ENCODE measurements at regions not wholly inside any gene's neighbourhood (a gene's known extent, or its start where the extent isn't known, plus 50 kb on each side); places are given as distances from the start of the nearest gene placed in this dataset.

DNA sequence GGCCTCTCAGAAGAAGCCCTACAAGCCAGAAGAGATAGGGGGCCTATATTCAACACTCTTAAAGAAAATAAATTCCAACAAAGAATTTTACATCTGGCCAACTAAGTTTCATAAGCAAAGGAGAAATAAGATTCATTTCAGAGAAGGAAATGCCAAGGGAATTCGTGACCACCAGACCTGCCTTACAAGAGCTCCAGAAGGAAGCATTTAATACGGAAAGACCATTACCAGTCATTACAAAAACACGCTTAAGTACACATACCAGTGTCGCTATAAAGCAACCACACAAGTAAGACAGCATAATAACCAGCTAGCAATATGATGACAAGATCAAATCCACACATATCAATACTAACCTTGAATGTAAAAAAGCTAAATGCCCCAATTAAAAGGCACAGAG, 704.9 kb upstream of the CHRM3 start:
- intact Hi-C loops (cut with DNase I): no loop called here
- no peak overlapping the region for H3K4me3 ChIP-seq
- no peak overlapping the region for H3K27ac ChIP-seq
- TF ChIP-seq, protein P1, sequence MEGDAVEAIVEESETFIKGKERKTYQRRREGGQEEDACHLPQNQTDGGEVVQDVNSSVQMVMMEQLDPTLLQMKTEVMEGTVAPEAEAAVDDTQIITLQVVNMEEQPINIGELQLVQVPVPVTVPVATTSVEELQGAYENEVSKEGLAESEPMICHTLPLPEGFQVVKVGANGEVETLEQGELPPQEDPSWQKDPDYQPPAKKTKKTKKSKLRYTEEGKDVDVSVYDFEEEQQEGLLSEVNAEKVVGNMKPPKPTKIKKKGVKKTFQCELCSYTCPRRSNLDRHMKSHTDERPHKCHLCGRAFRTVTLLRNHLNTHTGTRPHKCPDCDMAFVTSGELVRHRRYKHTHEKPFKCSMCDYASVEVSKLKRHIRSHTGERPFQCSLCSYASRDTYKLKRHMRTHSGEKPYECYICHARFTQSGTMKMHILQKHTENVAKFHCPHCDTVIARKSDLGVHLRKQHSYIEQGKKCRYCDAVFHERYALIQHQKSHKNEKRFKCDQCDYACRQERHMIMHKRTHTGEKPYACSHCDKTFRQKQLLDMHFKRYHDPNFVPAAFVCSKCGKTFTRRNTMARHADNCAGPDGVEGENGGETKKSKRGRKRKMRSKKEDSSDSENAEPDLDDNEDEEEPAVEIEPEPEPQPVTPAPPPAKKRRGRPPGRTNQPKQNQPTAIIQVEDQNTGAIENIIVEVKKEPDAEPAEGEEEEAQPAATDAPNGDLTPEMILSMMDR (IDR thresholded peaks at IDR 0.05): no peak
- H3K4me1 ChIP-seq: no peaks in the 10 kb centered on the region
- no peaks in the 10 kb centered on the region for H3K27me3 ChIP-seq (ENCODE audit: low read depth)
- DNase-seq (no peak), ATAC-seq (no peak)
- H3K36me3 ChIP-seq: no peaks in the 10 kb centered on the region
- no peaks in the 10 kb centered on the region for H3K9me3 ChIP-seq

DNA sequence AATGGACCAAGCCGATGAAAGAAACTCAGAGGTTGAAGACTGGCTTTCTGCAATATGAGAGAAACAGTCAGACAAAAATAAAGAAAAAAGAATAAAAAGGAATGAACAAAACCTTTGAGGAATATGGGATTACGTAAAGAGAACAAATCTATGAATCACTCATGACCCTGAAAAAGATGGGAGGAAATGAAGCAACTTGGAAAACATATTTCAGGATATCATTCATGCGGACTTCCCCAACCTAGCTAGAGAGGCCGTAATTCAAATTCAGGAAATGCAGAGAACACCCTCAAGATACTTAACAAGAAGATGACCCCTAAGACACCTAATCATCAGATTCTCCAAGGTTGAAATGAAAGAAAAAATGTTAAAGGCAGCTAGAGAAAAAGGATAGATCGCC, 705.3 kb upstream of the CHRM3 start:
- ATAC-seq (no peak), DNase-seq (no peak)
- Histone ChIP-seq H3K27me3 (ENCODE audit: low read depth) (no peaks in the 10 kb centered on the region), H3K27ac (no peak overlapping the region), H3K4me3 (no peak overlapping the region), H3K36me3 (no peaks in the 10 kb centered on the region), H3K9me3 (no peaks in the 10 kb centered on the region), H3K4me1 (no peaks in the 10 kb centered on the region)
- TF ChIP-seq, protein P1 (IDR thresholded peaks at IDR 0.05): no peak
- intact Hi-C loops (cut with DNase I): no loop called here

DNA sequence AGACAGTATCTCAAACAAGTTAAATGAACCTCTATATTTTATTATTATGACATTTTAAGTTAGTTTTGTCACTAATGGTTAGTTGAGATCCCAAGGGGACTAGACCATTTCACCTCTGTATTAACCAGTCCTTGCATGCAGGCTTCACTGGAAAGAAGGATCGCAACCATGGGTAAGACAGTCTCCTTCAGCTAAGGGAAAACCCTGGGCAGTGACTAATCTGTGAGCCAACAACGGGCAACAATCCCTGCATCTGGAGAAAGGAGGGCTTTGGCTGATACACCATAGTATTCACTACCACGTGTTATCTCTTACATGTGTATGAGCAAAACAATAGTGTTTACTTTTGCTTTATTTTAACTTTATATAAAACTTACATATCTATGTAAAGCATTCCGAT, 708.8 kb upstream of the CHRM3 start:
- DNase-seq: no peak
- TF ChIP-seq, protein P1 (IDR thresholded peaks at IDR 0.05): no peak
- H3K4me3 ChIP-seq: no peak overlapping the region
- ATAC-seq: no peak
- H3K9me3 ChIP-seq: no peaks in the 10 kb centered on the region
- intact Hi-C loops (cut with DNase I): no loop called here
- no peaks in the 10 kb centered on the region for H3K4me1 ChIP-seq
- H3K27me3 ChIP-seq (ENCODE audit: low read depth): no peaks in the 10 kb centered on the region
- no peaks in the 10 kb centered on the region for H3K36me3 ChIP-seq
- H3K27ac ChIP-seq: no peak overlapping the region

DNA sequence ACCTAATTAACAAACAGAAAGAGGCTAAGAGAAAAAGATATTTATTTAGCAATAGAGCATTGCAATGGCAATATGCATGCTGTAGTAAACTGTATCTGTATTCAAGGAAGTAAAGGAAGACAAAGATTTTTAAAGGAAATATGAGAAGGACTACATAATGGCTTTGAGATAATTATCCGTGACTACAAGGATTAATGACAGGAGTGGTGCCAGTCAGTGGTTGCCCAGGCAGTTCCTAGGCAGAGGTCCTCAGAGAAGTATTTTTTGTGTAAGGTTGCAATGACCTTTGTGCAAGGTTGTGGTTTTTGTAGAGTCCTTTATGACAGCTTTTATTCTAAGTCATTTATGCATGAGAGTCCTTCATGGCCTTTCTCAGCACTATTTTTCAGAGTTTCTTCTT, 711.1 kb upstream of the CHRM3 start:
- no peaks in the 10 kb centered on the region for H3K36me3 ChIP-seq
- ATAC-seq (no peak), DNase-seq (no peak)
- no peaks in the 10 kb centered on the region for H3K4me1 ChIP-seq
- no peak overlapping the region for H3K27ac ChIP-seq
- intact Hi-C loops (cut with DNase I): no loop called here
- no peaks in the 10 kb centered on the region for H3K9me3 ChIP-seq
- no peaks in the 10 kb centered on the region for H3K27me3 ChIP-seq (ENCODE audit: low read depth)
- TF ChIP-seq, protein P1 (IDR thresholded peaks at IDR 0.05): no peak
- no peak overlapping the region for H3K4me3 ChIP-seq

DNA sequence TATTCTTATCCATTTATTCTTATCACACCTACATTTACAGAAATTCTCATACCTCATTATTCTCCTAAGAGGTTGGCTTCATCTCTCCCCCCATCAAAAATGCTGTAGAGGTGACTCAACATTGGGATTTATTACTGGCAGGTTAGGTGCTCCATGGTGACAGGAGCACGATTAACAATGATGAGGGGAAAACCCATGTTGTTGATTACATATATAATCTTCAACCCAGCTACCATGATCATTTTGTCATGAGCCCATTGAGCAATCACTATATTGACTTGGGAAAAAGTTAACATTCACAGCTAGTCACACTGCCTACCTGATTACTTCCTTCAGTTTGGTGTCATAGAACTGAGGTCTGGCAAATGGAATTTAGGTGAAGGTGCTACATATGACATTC, 712.1 kb upstream of the CHRM3 start:
- DNase-seq (no peak), ATAC-seq (no peak)
- no peaks in the 10 kb centered on the region for H3K36me3 ChIP-seq
- no peak overlapping the region for H3K27ac ChIP-seq
- no peaks in the 10 kb centered on the region for H3K27me3 ChIP-seq (ENCODE audit: low read depth)
- intact Hi-C loops (cut with DNase I): no loop called here
- H3K4me3 ChIP-seq: no peak overlapping the region
- no peaks in the 10 kb centered on the region for H3K9me3 ChIP-seq
- no peaks in the 10 kb centered on the region for H3K4me1 ChIP-seq
- TF ChIP-seq, protein P1 (IDR thresholded peaks at IDR 0.05): no peak

DNA sequence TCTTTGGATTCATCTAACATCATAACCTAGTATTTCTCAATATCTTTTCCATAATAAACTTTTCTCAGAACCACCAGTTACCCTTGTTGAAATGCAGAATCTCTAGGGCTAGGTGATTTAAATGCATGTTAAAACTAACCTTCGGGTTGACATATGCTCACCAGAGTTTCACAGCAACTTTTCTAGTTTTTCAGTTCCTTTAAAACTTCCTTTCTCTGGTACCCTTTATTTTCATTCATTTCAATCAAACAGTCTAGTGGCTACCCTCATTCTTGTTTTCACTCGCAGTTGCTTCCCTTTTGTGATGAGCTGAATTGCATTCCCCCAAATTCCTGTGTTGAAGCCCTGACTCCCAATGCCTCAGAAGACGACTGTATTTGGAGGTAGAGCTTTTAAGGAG, 712.8 kb upstream of the CHRM3 start:
- ATAC-seq: no peak
- no peaks in the 10 kb centered on the region for H3K27me3 ChIP-seq (ENCODE audit: low read depth)
- intact Hi-C loops (cut with DNase I): no loop called here
- H3K4me3 ChIP-seq: no peak overlapping the region
- TF ChIP-seq, protein P1 (IDR thresholded peaks at IDR 0.05): no peak
- no peaks in the 10 kb centered on the region for H3K9me3 ChIP-seq
- no peak overlapping the region for H3K27ac ChIP-seq
- no peaks in the 10 kb centered on the region for H3K4me1 ChIP-seq
- DNase-seq: no peak
- no peaks in the 10 kb centered on the region for H3K36me3 ChIP-seq

All from lower lobe of right lung (tissue), 2 donors.